AG04450 (cell line): ENCODE measurements at regions not wholly inside any gene's neighbourhood (a gene's known extent, or its start where the extent isn't known, plus 50 kb on each side); places are given as distances from the start of the nearest gene placed in this dataset.
"Not testable (repeated sequence)": the region's sequence is repeated elsewhere in the genome, so short reads cannot be mapped to it uniquely, and the experiment has no call there.

ENCODE experiments used
- CTCF ChIA-PET: fragments of 300-600, 350-600 bp; formaldehyde crosslinking; extraction: SDS; loops from one replicate; lab custom pipeline; 2022; ENCODE audit warnings: antibody characterized with exemption, inconsistent platforms; lab: Charles Lee
- POLR2A ChIA-PET: fragments of 350-600 bp; formaldehyde crosslinking; extraction: SDS; loops from one replicate; lab custom pipeline; 2021; ENCODE audit warnings: antibody characterized with exemption, inconsistent platforms; lab: Yijun Ruan, JAX
- DNase-seq: peaks from one replicate; pipeline ENCODE4 v3.0.0-alpha.2; 2011; ENCODE audit warnings: low read depth, low spot score
- H3K27ac ChIP-seq: one replicate; pipeline ENCODE4 v1.5.1; 2012; ENCODE audit warnings: low read depth, low read length, control low read depth
- H3K27me3 ChIP-seq: one replicate; pipeline ENCODE4 v1.6.0; 2012; ENCODE audit warnings: low read length; ENCODE audit not compliant: control insufficient read depth, insufficient read depth
- H3K4me3 ChIP-seq: 2 replicates; pipeline ENCODE4 v1.5.1; 2011; ENCODE audit warnings: mild to moderate bottlenecking, low read depth, low read length, control low read depth
- H3K9me3 ChIP-seq: 2 replicates; pipeline ENCODE4 v1.5.1; 2012; ENCODE audit warnings: low read length; ENCODE audit not compliant: control insufficient read depth, insufficient read depth
- TF ChIP-seq, protein P1 (sequence below): IDR thresholded peaks from 2 replicates; pipeline ENCODE4 v1.5.1; 2011; ENCODE audit warnings: low read depth, low read length, control low read depth, inconsistent platforms

DNA sequence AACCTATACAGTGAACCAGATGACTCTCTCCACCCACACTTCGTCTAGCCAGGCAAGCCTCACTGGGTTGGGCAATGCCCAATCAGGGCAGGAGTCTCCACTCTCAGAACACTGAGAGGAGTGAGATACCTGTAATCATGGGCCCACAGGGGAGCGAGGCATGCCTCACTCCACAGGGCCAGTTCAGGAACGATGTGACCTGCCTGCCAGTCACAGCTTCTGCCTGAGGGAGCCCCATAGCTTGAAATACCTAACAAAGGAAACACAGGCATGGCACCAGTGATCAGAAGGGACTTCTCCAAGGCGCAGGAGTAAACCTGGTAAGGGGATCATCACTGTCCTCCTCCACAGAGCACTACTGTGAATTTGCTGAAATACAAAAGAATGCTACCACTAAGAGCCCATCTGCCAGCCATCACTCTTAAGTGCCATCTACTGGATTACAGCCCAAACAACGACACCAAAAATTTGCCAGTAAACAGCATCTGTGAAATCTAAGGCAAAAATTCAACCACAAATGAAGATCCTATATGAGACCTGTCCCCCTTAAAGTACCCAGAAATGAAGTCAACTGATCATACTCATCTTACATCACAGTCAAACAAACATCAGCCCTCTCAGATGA, 689.9 kb upstream of the SEMA6D start:
- POLR2A ChIA-PET: no interaction called here
- H3K27ac ChIP-seq: no peak overlapping the region
- H3K9me3 ChIP-seq: peaks cover 9% of the 10 kb centered on the region
- CTCF ChIA-PET: no interaction called here
- DNase-seq: no peak
- TF ChIP-seq, protein P1, sequence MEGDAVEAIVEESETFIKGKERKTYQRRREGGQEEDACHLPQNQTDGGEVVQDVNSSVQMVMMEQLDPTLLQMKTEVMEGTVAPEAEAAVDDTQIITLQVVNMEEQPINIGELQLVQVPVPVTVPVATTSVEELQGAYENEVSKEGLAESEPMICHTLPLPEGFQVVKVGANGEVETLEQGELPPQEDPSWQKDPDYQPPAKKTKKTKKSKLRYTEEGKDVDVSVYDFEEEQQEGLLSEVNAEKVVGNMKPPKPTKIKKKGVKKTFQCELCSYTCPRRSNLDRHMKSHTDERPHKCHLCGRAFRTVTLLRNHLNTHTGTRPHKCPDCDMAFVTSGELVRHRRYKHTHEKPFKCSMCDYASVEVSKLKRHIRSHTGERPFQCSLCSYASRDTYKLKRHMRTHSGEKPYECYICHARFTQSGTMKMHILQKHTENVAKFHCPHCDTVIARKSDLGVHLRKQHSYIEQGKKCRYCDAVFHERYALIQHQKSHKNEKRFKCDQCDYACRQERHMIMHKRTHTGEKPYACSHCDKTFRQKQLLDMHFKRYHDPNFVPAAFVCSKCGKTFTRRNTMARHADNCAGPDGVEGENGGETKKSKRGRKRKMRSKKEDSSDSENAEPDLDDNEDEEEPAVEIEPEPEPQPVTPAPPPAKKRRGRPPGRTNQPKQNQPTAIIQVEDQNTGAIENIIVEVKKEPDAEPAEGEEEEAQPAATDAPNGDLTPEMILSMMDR: no peak
- no peak overlapping the region for H3K4me3 ChIP-seq
- H3K27me3 ChIP-seq: no peaks in the 10 kb centered on the region

DNA sequence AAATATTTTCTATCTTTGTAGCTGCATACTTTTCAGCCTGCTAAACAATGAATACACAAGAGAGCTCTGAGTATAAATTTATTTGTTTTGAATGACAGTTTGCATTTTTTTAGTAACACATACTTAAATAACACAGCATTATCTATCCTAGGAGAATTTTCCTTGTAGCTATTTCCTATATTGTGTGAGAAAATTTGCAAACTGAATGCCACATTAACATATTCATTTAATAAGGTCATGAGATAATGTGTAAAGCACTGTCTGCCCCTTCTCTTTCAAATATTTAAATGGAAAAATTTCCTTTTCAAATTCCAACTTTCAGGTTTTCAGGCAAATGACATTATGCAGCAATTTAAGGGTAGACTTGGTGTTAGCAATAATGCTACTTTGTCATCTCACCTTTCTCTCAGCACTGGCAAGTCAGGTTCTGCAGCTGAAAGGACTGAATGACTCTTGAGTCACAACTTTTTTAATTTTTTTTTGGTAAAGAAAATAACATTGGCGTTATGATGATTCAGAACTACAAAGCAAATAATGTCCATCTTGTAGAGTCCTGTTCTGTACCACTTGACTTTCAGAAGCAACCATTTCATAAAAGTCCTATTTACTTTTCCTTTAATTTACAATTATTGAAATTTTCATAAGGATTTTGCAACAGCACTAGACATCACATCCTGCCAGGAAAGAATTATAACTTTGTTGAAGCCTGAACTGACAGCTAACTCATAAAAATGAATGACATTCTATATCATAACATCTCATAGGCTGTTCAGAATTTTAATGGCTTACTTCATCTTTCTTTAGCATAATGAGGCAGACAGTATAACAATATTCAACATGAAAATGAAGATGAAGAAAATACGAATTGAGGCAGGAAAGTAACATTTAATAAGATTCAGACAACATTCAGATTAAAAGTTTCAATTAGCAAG, 681.6 kb upstream of the SEMA6D start:
- no peaks in the 10 kb centered on the region for H3K27me3 ChIP-seq
- no peak for DNase-seq
- ChIA-PET CTCF (no interaction called here), POLR2A (no interaction called here)
- no peaks in the 10 kb centered on the region for H3K9me3 ChIP-seq
- no peak overlapping the region for H3K27ac ChIP-seq
- no peak overlapping the region for H3K4me3 ChIP-seq
- TF ChIP-seq, protein P1: no peak

DNA sequence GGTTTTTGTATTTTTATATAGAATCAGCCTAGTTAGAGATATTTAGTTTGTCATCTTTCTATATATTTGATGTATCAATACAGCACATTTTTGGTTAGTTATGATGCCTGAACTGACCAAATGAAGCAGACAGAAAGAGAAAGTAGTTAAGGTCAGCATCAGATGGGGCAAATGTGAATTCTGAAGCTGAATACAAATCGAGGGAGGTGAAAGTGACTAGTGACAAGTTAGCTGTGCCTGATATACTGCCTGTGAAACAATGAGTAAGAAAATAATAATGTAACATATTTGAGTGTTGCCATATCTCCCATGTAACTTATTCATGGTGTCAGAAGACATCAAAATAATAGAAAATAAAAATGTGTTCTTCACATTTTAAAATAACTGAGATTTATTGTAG, 680.3 kb upstream of the SEMA6D start:
- H3K27me3 ChIP-seq: no peaks in the 10 kb centered on the region
- no peaks in the 10 kb centered on the region for H3K9me3 ChIP-seq
- no peak overlapping the region for H3K27ac ChIP-seq
- no peak for DNase-seq
- ChIA-PET POLR2A (no interaction called here), CTCF (no interaction called here)
- TF ChIP-seq, protein P1: no peak
- H3K4me3 ChIP-seq: no peak overlapping the region

DNA sequence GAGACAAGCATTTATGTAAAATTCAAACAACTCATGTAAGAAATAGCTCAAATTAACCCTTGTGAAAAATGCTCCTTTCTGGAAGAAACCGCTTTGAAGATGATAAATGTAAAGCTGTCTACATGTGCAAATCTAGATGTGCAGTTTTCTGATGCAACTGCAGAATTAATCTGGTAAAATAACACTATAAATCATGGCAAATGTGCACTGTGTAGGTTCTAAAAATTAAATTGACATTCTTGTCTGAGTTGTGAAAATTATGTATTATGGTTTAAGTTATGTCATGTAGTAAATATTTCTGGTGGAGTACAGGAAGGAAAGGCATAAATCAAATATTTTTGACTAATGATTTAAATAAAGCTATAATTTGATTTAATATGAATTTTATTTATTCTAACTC, 678.1 kb upstream of the SEMA6D start:
- Histone ChIP-seq H3K9me3 (no peaks in the 10 kb centered on the region), H3K4me3 (no peak overlapping the region), H3K27me3 (no peaks in the 10 kb centered on the region), H3K27ac (no peak overlapping the region)
- ChIA-PET CTCF (no interaction called here), POLR2A (no interaction called here)
- TF ChIP-seq, protein P1: no peak
- DNase-seq: no peak

DNA sequence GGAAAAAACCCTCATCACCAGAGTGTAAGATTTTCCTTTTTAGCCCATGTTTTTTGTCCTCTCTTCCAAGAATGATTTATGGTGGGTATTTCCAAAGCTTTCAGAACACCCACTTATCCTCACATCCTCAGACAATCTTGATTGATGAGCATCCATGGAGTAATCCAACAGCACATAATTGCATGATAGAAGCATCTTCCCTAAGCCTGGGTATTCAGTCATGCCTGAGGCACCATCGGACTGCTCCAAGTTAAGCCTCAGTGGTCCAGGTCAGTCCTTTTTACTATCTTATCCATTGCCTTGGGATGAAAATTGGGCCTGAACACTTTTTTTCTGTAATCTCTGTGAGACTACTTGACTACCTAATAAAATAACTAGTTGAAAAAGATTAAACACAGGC, 676.0 kb upstream of the SEMA6D start:
- Histone ChIP-seq H3K9me3 (no peaks in the 10 kb centered on the region), H3K27ac (no peak overlapping the region), H3K4me3 (no peak overlapping the region), H3K27me3 (no peaks in the 10 kb centered on the region)
- no peak for DNase-seq
- ChIA-PET POLR2A (no interaction called here), CTCF (no interaction called here)
- TF ChIP-seq, protein P1: no peak

DNA sequence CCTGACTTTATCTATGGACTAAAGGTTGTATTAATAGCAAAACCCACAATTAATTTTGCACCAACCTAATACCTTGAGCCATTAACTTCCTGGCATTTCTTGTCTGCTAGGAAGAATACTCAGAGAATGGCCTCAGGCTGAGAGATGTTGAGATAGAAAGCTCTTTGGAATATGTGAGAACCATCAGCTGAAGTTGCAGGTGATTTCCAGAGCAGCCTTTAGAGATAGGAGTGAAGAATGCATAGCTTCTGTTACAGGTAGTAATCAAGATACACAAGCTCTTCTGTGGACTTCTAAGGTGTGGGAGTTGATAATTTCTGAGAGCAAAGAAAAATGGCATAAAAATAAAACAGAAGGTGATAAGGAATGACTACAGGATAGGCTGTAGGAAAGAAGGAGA, 669.3 kb upstream of the SEMA6D start:
- DNase-seq, POLR2A ChIA-PET, H3K27me3 ChIP-seq, H3K27ac ChIP-seq, H3K4me3 ChIP-seq, CTCF ChIA-PET, H3K9me3 ChIP-seq: not testable (repeated sequence)
